Endothelial cell of umbilical vein (primary cell): ENCODE measurements at regions not wholly inside any gene's neighbourhood (a gene's known extent, or its start where the extent isn't known, plus 50 kb on each side); places are given as distances from the start of the nearest gene placed in this dataset.

Experiments used
- BruUV-seq: library from RNA; stranded (reverse); fragments of 400-500 nt; replicated peaks from 2 replicates; lab custom pipeline; 2021; lab: Mats Ljungman, UMichigan
- CTCF ChIA-PET: fragments of 300-600, 350-600 bp; sonication (Branson Sonifier 250); formaldehyde crosslinking; loops from one replicate; lab custom pipeline; 2021; ENCODE audit warnings: antibody characterized with exemption, inconsistent platforms; lab: Charles Lee
- POLR2A ChIA-PET: fragments of 300-600, 350-600 bp; sonication (Branson Sonifier 250); formaldehyde crosslinking; loops from one replicate; lab custom pipeline; 2021; ENCODE audit warnings: antibody characterized with exemption, inconsistent platforms; lab: Charles Lee
- DNase-seq: peaks from one replicate; pipeline ENCODE4 v3.0.0-alpha.2; 2011; ENCODE audit warnings: low read depth, low spot score
- FAIRE-seq: peaks from 2 replicates; lab custom pipeline; 2011; peaks lifted over from hg19 to GRCh38; lab: Jason Lieb, UNC
- H2AFZ ChIP-seq: 2 replicates; pipeline ENCODE4 v1.6.0; 2012; ENCODE audit warnings: low read depth, low read length, control low read depth, inconsistent platforms
- H3K27ac ChIP-seq: 2 replicates; pipeline ENCODE4 v1.5.1; 2011; ENCODE audit warnings: low read depth, mild to moderate bottlenecking, control low read depth, low read length, moderate library complexity; ENCODE audit not compliant: insufficient read depth
- H3K27me3 ChIP-seq, 2 experiments: 2 replicates each; pipeline versions ENCODE4 v1.6.0 to v1.6.1; 2011; ENCODE audit warnings: low read length in 2 of 2, mixed read lengths in 1 of 2; ENCODE audit not compliant: control insufficient read depth in 2 of 2, insufficient read depth in 2 of 2
- H3K36me3 ChIP-seq, 2 experiments: 2 replicates in 1 of 2; 3 replicates in 1 of 2; pipeline ENCODE4 v1.5.1; 2011; ENCODE audit warnings: low read length in 2 of 2, mild to moderate bottlenecking in 1 of 2, moderate library complexity in 1 of 2; ENCODE audit not compliant: control insufficient read depth in 2 of 2, insufficient read depth in 2 of 2; ENCODE audit errors: extremely low read depth in 1 of 2
- H3K4me1 ChIP-seq: 3 replicates; pipeline ENCODE4 v1.5.1; 2011; ENCODE audit warnings: mild to moderate bottlenecking, low read length; ENCODE audit not compliant: control insufficient read depth, insufficient read depth; ENCODE audit errors: extremely low read depth
- H3K4me2 ChIP-seq: 2 replicates; pipeline ENCODE4 v1.6.1; 2011; ENCODE audit warnings: low read length, control low read depth, mixed read lengths; ENCODE audit not compliant: insufficient read depth
- H3K4me3 ChIP-seq, 3 experiments: fragments of 200-600 bp in 1 of 3; sonication (generic), shearing (Covaris generic) in 1 of 3; replicated peaks in 1 of 3; 2 replicates each; pipeline ENCODE4 v1.5.1; 2011 to 2016; ENCODE audit warnings: control low read depth in 3 of 3, low read length in 3 of 3, mild to moderate bottlenecking in 2 of 3, inconsistent platforms in 1 of 3, low read depth in 1 of 3, moderate library complexity in 1 of 3; ENCODE audit not compliant: insufficient read depth in 1 of 3
- H3K79me2 ChIP-seq: 2 replicates; pipeline ENCODE4 v1.6.0; 2012; ENCODE audit warnings: low read length, inconsistent platforms; ENCODE audit not compliant: control insufficient read depth, insufficient read depth
- H3K9ac ChIP-seq: replicated peaks from 2 replicates; pipeline ENCODE3; 2011; ENCODE audit warnings: low read length, control low read depth; ENCODE audit not compliant: insufficient read depth; ENCODE audit errors: extremely low read depth
- H3K9me1 ChIP-seq: replicated peaks from 3 replicates; pipeline ENCODE4 v1.6.0; 2011; ENCODE audit warnings: mild to moderate bottlenecking, low read length; ENCODE audit not compliant: control insufficient read depth, insufficient read depth; ENCODE audit errors: extremely low read depth
- H3K9me3 ChIP-seq: replicated peaks from 2 replicates; pipeline ENCODE4 v1.5.1; 2012; ENCODE audit warnings: low read length, inconsistent platforms; ENCODE audit not compliant: control insufficient read depth, insufficient read depth
- H4K20me1 ChIP-seq: replicated peaks from 2 replicates; pipeline ENCODE3; 2011; ENCODE audit warnings: mild to moderate bottlenecking, low read length; ENCODE audit not compliant: control insufficient read depth, insufficient read depth; ENCODE audit errors: extremely low read depth
- CTCF ChIP-seq, 2 donors: IDR thresholded peaks; 1 replicate in 1 of 2; 2 replicates in 1 of 2; pipeline ENCODE4 v1.5.1; 2011; ENCODE audit warnings: low read length in 2 of 2, mild to moderate bottlenecking in 2 of 2, moderate library complexity in 2 of 2, control low read depth in 1 of 2, inconsistent platforms in 1 of 2, low read depth in 1 of 2; ENCODE audit not compliant: insufficient read depth in 1 of 2; ENCODE audit errors: extremely low read depth in 1 of 2
- EZH2 ChIP-seq: IDR thresholded peaks from 2 replicates; pipeline ENCODE4 v1.6.1; 2012; ENCODE audit warnings: borderline replicate concordance, low read depth, mild to moderate bottlenecking, moderate library complexity, low read length, inconsistent platforms; ENCODE audit not compliant: severe bottlenecking
- FOS ChIP-seq: IDR thresholded peaks from 2 replicates; pipeline ENCODE4 v1.6.1; 2011; ENCODE audit warnings: mild to moderate bottlenecking, low read length, moderate library complexity, borderline replicate concordance; ENCODE audit not compliant: insufficient read depth
- GATA2 ChIP-seq: IDR thresholded peaks from 2 replicates; pipeline ENCODE4 v1.7.0; 2011; ENCODE audit warnings: low read depth, mild to moderate bottlenecking, moderate library complexity, mixed read lengths, low read length; ENCODE audit not compliant: insufficient read length, insufficient read depth
- JUN ChIP-seq: IDR thresholded peaks from 2 replicates; pipeline ENCODE4 v1.6.1; 2011; ENCODE audit warnings: borderline replicate concordance, low read depth; ENCODE audit not compliant: insufficient read length, insufficient read depth
- MAX ChIP-seq: IDR thresholded peaks from 2 replicates; pipeline ENCODE4 v1.6.1; 2011; ENCODE audit not compliant: insufficient read depth, insufficient read length
- MYC ChIP-seq: IDR thresholded peaks from one replicate; pipeline ENCODE4 v1.6.1; 2011; ENCODE audit warnings: mild to moderate bottlenecking, low read depth, low read length
- POLR2A ChIP-seq: IDR thresholded peaks from 2 replicates; pipeline ENCODE4 v1.6.1; 2012; ENCODE audit warnings: low read depth, mild to moderate bottlenecking, control low read depth, low read length
- POLR2AphosphoS5 ChIP-seq: IDR thresholded peaks from 2 replicates; pipeline ENCODE4 v1.6.1; 2012; ENCODE audit warnings: low read depth, mild to moderate bottlenecking, control low read depth, low read length, moderate library complexity; ENCODE audit not compliant: insufficient read depth
- dilution Hi-C: fragments of 300-500 bp; cut with MboI; formaldehyde crosslinking; loops from one replicate; pipeline ENCODE4 v1.15.0; 2019; ENCODE audit warnings: low sequenced_read_pairs; ENCODE audit not compliant: extremely low pct_ligation_motif_present
- intact Hi-C: fragments of 100-400 bp; cut with micrococcal nuclease; formaldehyde crosslinking; loops from one replicate; pipeline ENCODE4 v1.10.0; 2022

- dilution Hi-C loops (no loop called here), intact Hi-C loops (no loop called here)
- Histone ChIP-seq H3K4me3 (no peak overlapping the region), H3K9me3 (no peaks in the 10 kb centered on the region), H4K20me1 (no peaks in the 10 kb centered on the region), H3K9ac (no peak overlapping the region), H3K4me1 (peaks cover 9% of the 10 kb centered on the region), H3K27ac (no peak overlapping the region), H3K9me1 (no peaks in the 10 kb centered on the region), H2AFZ (peak overlapping the region; percentile 20), H3K27me3 (no peaks in the 10 kb centered on the region), H3K79me2 (no peaks in the 10 kb centered on the region), H3K36me3 (no peaks in the 10 kb centered on the region), H3K4me2 (peak overlapping the region; percentile 7)
- POLR2A ChIA-PET = no interaction called here
- no TSS peak for BruUV-seq
- DNase-seq (peak; percentile 21), FAIRE-seq (no peak)
- TF ChIP-seq GATA2 (peak; percentile 21), POLR2AphosphoS5 (no peak)
- CTCF ChIA-PET = interaction anchor here (1.0 to 1.4 kb wide), 2 partner anchors 227 kb away, joined by 4 to 5 read pairs; no protein-coding TSS in a partner anchor
Measured at GRCh38 chr10:124221356-124222317, 128.2 kb upstream of the CHST15 start.

- Histone ChIP-seq H3K27ac (no peak overlapping the region), H3K79me2 (no peaks in the 10 kb centered on the region), H3K4me3 (no peak overlapping the region), H3K9me1 (no peaks in the 10 kb centered on the region), H3K9me3 (no peaks in the 10 kb centered on the region), H2AFZ (no peak overlapping the region), H3K36me3 (no peaks in the 10 kb centered on the region), H4K20me1 (no peaks in the 10 kb centered on the region), H3K4me1 (peaks cover 9% of the 10 kb centered on the region), H3K27me3 (no peaks in the 10 kb centered on the region), H3K9ac (no peak overlapping the region), H3K4me2 (no peak overlapping the region)
- CTCF ChIA-PET = interaction anchor here (0.7 to 1.0 kb wide), 3 partner anchors 19 to 226 kb away, joined by 3 to 4 read pairs (median 3); no protein-coding TSS in a partner anchor
- intact Hi-C loops = no loop called here
- FAIRE-seq (no peak), DNase-seq (no peak)
- dilution Hi-C loops = no loop called here
- no TSS peak for BruUV-seq
- POLR2A ChIA-PET = no interaction called here
- no peak for TF ChIP-seq FOS
- TF ChIP-seq MYC = no peak
- no peak for TF ChIP-seq GATA2
- no peak for TF ChIP-seq POLR2AphosphoS5
- no peak for TF ChIP-seq POLR2A
- TF ChIP-seq MAX = no peak
- TF ChIP-seq EZH2 = no peak
- TF ChIP-seq JUN = no peak
- no peak for TF ChIP-seq CTCF (IDR thresholded peaks at IDR 0.05; ENCODE audit: extremely low read depth in 1 of 2, insufficient read depth in 1 of 2, low read depth in 1 of 2, low read length in 2 of 2)
Measured at GRCh38 chr10:124220971-124221355, 127.6 kb upstream of the CHST15 start.
